GM12878 (cell line): ENCODE measurements at regions not wholly inside any gene's neighbourhood (a gene's known extent, or its start where the extent isn't known, plus 50 kb on each side); places are given as distances from the start of the nearest gene placed in this dataset.

ENCODE experiments used
- ATAC-seq: fragments of 200-7000 bp; cut with Tn5 transposase; 3 replicates; pipeline ENCODE4 v1.9.1; 2020; ENCODE audit warnings: mild to moderate bottlenecking, moderate library complexity
- BruUV-seq: library from RNA; stranded (reverse); fragments of 400-500 nt; replicated peaks from 2 replicates; lab custom pipeline; 2021; lab: Mats Ljungman, UMichigan
- CTCF ChIA-PET: fragments of 300-600 bp; sonication (Branson Sonifier 250); formaldehyde crosslinking; extraction: SDS; loops from one replicate; lab custom pipeline; 2021; ENCODE audit warnings: inconsistent platforms; lab: Yijun Ruan, JAX
- POLR2A ChIA-PET: fragments of 350-600 bp; formaldehyde crosslinking; extraction: SDS; loops from one replicate; lab custom pipeline; 2021; ENCODE audit warnings: inconsistent platforms; lab: Charles Lee
- RAD21 ChIA-PET: fragments of 300-600 bp; sonication (Branson Sonifier 250); formaldehyde crosslinking; loops from one replicate; lab custom pipeline; 2023; ENCODE audit warnings: antibody characterized with exemption; ENCODE audit not compliant: unreplicated experiment; lab: Charles Lee
- SMC1A ChIA-PET: fragments of 300-600 bp; sonication (Branson Sonifier 250); formaldehyde crosslinking; loops from one replicate; lab custom pipeline; 2023; ENCODE audit not compliant: unreplicated experiment, uncharacterized antibody; lab: Charles Lee
- DNase-seq: peaks from one replicate; pipeline ENCODE4 v3.0.0-alpha.2; 2011; ENCODE audit warnings: low read depth, low spot score
- FAIRE-seq: peaks from 3 replicates; lab custom pipeline; 2011; peaks lifted over from hg19 to GRCh38; lab: Jason Lieb, UNC
- H2AFZ ChIP-seq: 2 replicates; pipeline ENCODE4 v1.6.0; 2011; ENCODE audit warnings: low read depth, low read length, control low read depth; ENCODE audit not compliant: control insufficient read depth
- H3K27ac ChIP-seq: 2 replicates; pipeline ENCODE4 v1.5.1; 2011; ENCODE audit warnings: control low read depth; ENCODE audit not compliant: control insufficient read depth, insufficient read depth
- H3K27me3 ChIP-seq, 2 experiments: replicated peaks in 1 of 2; 2 replicates each; pipeline versions ENCODE4 v1.6.0 to v1.6.1; 2011; ENCODE audit warnings: low read length in 1 of 2; ENCODE audit not compliant: control insufficient read depth in 2 of 2, insufficient read depth in 2 of 2
- H3K36me3 ChIP-seq, 2 experiments: 2 replicates each; pipeline ENCODE4 v1.5.1; 2011; ENCODE audit warnings: low read length in 1 of 2; ENCODE audit not compliant: control insufficient read depth in 2 of 2, insufficient read depth in 2 of 2
- H3K4me1 ChIP-seq: 2 replicates; pipeline ENCODE4 v1.6.1; 2011; ENCODE audit warnings: mild to moderate bottlenecking, low read length, moderate library complexity, mixed read lengths; ENCODE audit not compliant: control insufficient read depth, insufficient read depth
- H3K4me2 ChIP-seq: 2 replicates; pipeline ENCODE4 v1.6.0; 2011; ENCODE audit warnings: control low read depth; ENCODE audit not compliant: control insufficient read depth, insufficient read depth
- H3K4me3 ChIP-seq: fragments of 200-600 bp; sonication (generic); 2 replicates; pipeline ENCODE4 v1.5.1; 2016
- H3K79me2 ChIP-seq: 2 replicates; pipeline ENCODE4 v1.6.0; 2011; ENCODE audit warnings: low read length; ENCODE audit not compliant: control insufficient read depth, insufficient read depth
- H3K9ac ChIP-seq: 2 replicates; pipeline ENCODE4 v1.8.0; 2011; ENCODE audit warnings: low read length, control low read depth, mixed read lengths; ENCODE audit not compliant: control insufficient read depth, insufficient read depth
- H3K9me3 ChIP-seq: replicated peaks from 3 replicates; pipeline ENCODE4 v1.5.1; 2011; ENCODE audit warnings: mild to moderate bottlenecking, low read length; ENCODE audit not compliant: control insufficient read depth, insufficient read depth
- H4K20me1 ChIP-seq: 2 replicates; pipeline ENCODE4 v1.6.0; 2011; ENCODE audit not compliant: control insufficient read depth, insufficient read depth
- CREM ChIP-seq: IDR thresholded peaks from 2 replicates; pipeline ENCODE4 v1.6.1; 2014; ENCODE audit warnings: antibody characterized with exemption, low read depth
- ESRRA ChIP-seq: IDR thresholded peaks from 2 replicates; pipeline ENCODE4 v1.6.1; 2012; ENCODE audit warnings: mild to moderate bottlenecking, low read length, improper control_type of control experiment
- HDAC2 ChIP-seq: fragments of 200-600 bp; sonication (generic); IDR thresholded peaks from 2 replicates; pipeline ENCODE4 v1.6.1; 2017
- JUNB ChIP-seq: IDR thresholded peaks from 2 replicates; pipeline ENCODE4 v1.6.1; 2016; ENCODE audit warnings: antibody characterized with exemption, mild to moderate bottlenecking
- MTA2 ChIP-seq: fragments of 450-650 bp; IDR thresholded peaks from 2 replicates; pipeline ENCODE4 v1.6.1; 2016; ENCODE audit warnings: low read depth, mild to moderate bottlenecking, moderate library complexity
- MXI1 ChIP-seq: fragments of 150-350 bp; IDR thresholded peaks from 2 replicates; pipeline ENCODE4 v1.6.1; 2011; ENCODE audit warnings: low read depth, mild to moderate bottlenecking, inconsistent platforms, low read length, improper control_type of control experiment
- NFXL1 ChIP-seq: fragments of 450-650 bp; IDR thresholded peaks from 2 replicates; pipeline ENCODE4 v1.6.1; 2017; ENCODE audit warnings: antibody characterized with exemption, mild to moderate bottlenecking, borderline replicate concordance
- NFYB ChIP-seq: IDR thresholded peaks from 2 replicates; pipeline ENCODE4 v1.6.1; 2011; ENCODE audit warnings: low read depth, mild to moderate bottlenecking, low read length, improper control_type of control experiment, moderate library complexity; ENCODE audit not compliant: insufficient read depth
- POLR2AphosphoS2 ChIP-seq: IDR thresholded peaks from 2 replicates; pipeline ENCODE4 v1.6.1; 2011; ENCODE audit warnings: low read depth, mild to moderate bottlenecking, low read length, improper control_type of control experiment, moderate library complexity
- POLR2AphosphoS5 ChIP-seq: IDR thresholded peaks from 2 replicates; pipeline ENCODE4 v1.6.1; 2011; ENCODE audit warnings: mild to moderate bottlenecking, low read length, inconsistent platforms
- RAD51 ChIP-seq: fragments of 450-650 bp; IDR thresholded peaks from 2 replicates; pipeline ENCODE4 v1.6.1; 2016; ENCODE audit warnings: moderate library complexity, mild to moderate bottlenecking, inconsistent platforms
- RCOR1 ChIP-seq: conservative IDR thresholded peaks from 2 replicates; pipeline ENCODE4 v1.6.1; 2012; ENCODE audit warnings: low read depth, low read length, improper control_type of control experiment
- RELA ChIP-seq: fragments of 450-650 bp; IDR thresholded peaks from 2 replicates; pipeline ENCODE4 v1.8.0; 2014; ENCODE audit warnings: borderline replicate concordance; ENCODE audit not compliant: partially characterized antibody
- SMARCA5 ChIP-seq: fragments of 450-650 bp; IDR thresholded peaks from 2 replicates; pipeline ENCODE4 v1.6.1; 2017; ENCODE audit warnings: mild to moderate bottlenecking
- USF2 ChIP-seq: IDR thresholded peaks from 2 replicates; pipeline ENCODE4 v1.6.1; 2011; ENCODE audit warnings: low read depth, low read length, improper control_type of control experiment, borderline replicate concordance
- ZNF592 ChIP-seq: fragments of 450-650 bp; IDR thresholded peaks from 2 replicates; pipeline ENCODE4 v1.6.1; 2017; ENCODE audit warnings: mild to moderate bottlenecking, moderate library complexity
- in situ Hi-C: fragments of 300-500 bp; cut with MboI; formaldehyde crosslinking; loops from 9 replicates; pipeline ENCODE4 v1.14.3; 2018; ENCODE audit warnings: mixed read lengths
- intact Hi-C: fragments of 100-400 bp; cut with micrococcal nuclease; formaldehyde crosslinking; loops from one replicate; pipeline ENCODE4 v1.14.2; 2022; ENCODE audit not compliant: unreplicated experiment
- TF ChIP-seq, protein P1 (sequence below): fragments of 450-650 bp; IDR thresholded peaks from 2 replicates; pipeline ENCODE4 v1.6.1; 2017; ENCODE audit warnings: antibody characterized with exemption, mild to moderate bottlenecking, moderate library complexity

DNA sequence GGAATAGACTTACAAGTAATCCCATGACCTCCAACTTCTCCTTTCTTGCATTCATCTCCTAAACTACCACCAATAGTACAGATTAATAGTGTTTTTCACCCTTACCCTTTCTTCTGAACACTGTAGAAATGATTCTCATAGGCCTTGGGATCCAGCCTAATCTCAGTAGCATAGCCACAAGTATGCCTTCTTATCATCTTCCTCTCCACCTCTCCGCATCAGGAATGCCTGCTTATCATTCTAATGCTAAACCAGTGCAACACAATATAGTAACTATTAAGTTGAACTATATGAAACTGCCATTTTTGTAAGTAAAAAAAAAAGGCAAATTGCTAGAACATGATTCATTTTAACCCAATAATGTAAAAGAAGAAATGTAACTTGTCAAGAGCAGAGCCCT lies 79.5 kb upstream of the IL2 start (continued):
- TF ChIP-seq USF2 (no peak), MXI1 (no peak)

GRCh38 chr4:122534776-122535175 lies 78.3 kb upstream of the IL2 start:
- BruUV-seq = no TSS peak
- no peak overlapping the region for H2AFZ ChIP-seq

More at GRCh38 chr4:122534776-122535175, 78.3 kb upstream of the IL2 start:
- ChIA-PET RAD21 (no interaction called here), CTCF (no interaction called here), POLR2A (no interaction called here), SMC1A (no interaction called here)
- Histone ChIP-seq H3K4me2 (no peak overlapping the region), H3K4me1 (no peaks in the 10 kb centered on the region), H3K27ac (no peak overlapping the region), H3K9ac (no peak overlapping the region), H4K20me1 (no peaks in the 10 kb centered on the region), H3K9me3 (no peaks in the 10 kb centered on the region; the same call in 2 of the 3 replicates), H3K36me3 (no peaks in the 10 kb centered on the region), H3K27me3 (0 out of 4 replicates have a peak, but pooled peaks cover 0 to 4% of the 10 kb centered on the region in 2 experiments), H3K4me3 (no peak overlapping the region), H3K79me2 (no peaks in the 10 kb centered on the region)
- no peak for ATAC-seq
- in situ Hi-C loops (no loop called here), intact Hi-C loops (no loop called here)
- no peak for FAIRE-seq
- TF ChIP-seq, protein P1, sequence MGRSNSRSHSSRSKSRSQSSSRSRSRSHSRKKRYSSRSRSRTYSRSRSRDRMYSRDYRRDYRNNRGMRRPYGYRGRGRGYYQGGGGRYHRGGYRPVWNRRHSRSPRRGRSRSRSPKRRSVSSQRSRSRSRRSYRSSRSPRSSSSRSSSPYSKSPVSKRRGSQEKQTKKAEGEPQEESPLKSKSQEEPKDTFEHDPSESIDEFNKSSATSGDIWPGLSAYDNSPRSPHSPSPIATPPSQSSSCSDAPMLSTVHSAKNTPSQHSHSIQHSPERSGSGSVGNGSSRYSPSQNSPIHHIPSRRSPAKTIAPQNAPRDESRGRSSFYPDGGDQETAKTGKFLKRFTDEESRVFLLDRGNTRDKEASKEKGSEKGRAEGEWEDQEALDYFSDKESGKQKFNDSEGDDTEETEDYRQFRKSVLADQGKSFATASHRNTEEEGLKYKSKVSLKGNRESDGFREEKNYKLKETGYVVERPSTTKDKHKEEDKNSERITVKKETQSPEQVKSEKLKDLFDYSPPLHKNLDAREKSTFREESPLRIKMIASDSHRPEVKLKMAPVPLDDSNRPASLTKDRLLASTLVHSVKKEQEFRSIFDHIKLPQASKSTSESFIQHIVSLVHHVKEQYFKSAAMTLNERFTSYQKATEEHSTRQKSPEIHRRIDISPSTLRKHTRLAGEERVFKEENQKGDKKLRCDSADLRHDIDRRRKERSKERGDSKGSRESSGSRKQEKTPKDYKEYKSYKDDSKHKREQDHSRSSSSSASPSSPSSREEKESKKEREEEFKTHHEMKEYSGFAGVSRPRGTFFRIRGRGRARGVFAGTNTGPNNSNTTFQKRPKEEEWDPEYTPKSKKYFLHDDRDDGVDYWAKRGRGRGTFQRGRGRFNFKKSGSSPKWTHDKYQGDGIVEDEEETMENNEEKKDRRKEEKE = no peak
- TF ChIP-seq HDAC2 (no peak), CREM (no peak), POLR2AphosphoS2 (no peak), MTA2 (no peak), ESRRA (no peak), POLR2AphosphoS5 (no peak), RELA (no peak), NFXL1 (no peak), JUNB (no peak), RCOR1 (no peak), RAD51 (no peak), NFYB (no peak), SMARCA5 (no peak), ZNF592 (no peak)
- no peak for DNase-seq
